IPS-20b (cell line): ENCODE measurements at regions not wholly inside any gene's neighbourhood (a gene's known extent, or its start where the extent isn't known, plus 50 kb on each side); places are given as distances from the start of the nearest gene placed in this dataset.

ENCODE experiments used
- H3K27ac ChIP-seq: one replicate; pipeline ENCODE4 v1.5.1; 2013; ENCODE audit warnings: low read length
- H3K27me3 ChIP-seq: 2 replicates; pipeline ENCODE4 v1.6.1; 2013; ENCODE audit warnings: mild to moderate bottlenecking, low read length, inconsistent platforms; ENCODE audit not compliant: insufficient read depth
- H3K36me3 ChIP-seq: 2 replicates; pipeline ENCODE4 v1.6.1; 2013; ENCODE audit warnings: low read depth, mild to moderate bottlenecking, inconsistent platforms, low read length, moderate library complexity; ENCODE audit not compliant: insufficient read depth
- H3K4me1 ChIP-seq: 2 replicates; pipeline ENCODE4 v1.6.1; 2013; ENCODE audit warnings: mild to moderate bottlenecking, control low read depth, inconsistent platforms, low read length, moderate library complexity; ENCODE audit not compliant: insufficient read depth
- H3K4me3 ChIP-seq: 2 replicates; pipeline ENCODE4 v1.5.1; 2013; ENCODE audit warnings: mild to moderate bottlenecking, low read length, inconsistent platforms
- H3K9ac ChIP-seq: 2 replicates; pipeline ENCODE4 v1.6.1; 2013; ENCODE audit warnings: low read depth, mild to moderate bottlenecking, inconsistent platforms, low read length, moderate library complexity
- H3K9me3 ChIP-seq: 2 replicates; pipeline ENCODE4 v1.6.1; 2013; ENCODE audit warnings: mild to moderate bottlenecking, low read depth, low read length, inconsistent platforms; ENCODE audit not compliant: insufficient read depth

DNA sequence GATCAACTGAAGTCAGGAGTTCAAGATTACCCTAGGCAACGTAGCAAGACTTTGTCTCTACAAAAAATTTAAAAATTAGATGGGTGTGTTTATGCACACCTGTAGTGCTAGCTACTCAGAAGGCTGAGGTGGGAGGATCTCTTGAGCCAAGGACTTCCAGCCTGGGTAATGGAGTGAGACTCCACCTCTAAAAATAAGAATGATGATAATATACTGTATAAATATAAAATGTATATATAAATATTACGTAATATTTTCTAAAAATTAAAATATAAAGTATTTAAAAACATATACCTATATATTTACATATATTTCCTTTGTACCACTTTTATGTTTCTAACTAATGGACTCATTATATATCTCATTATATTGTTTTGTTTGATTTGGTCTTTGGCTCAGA is 409.5 kb upstream of the REG3G start:
- no peaks in the 10 kb centered on the region for H3K27me3 ChIP-seq
- no peak overlapping the region for H3K4me3 ChIP-seq
- H3K9ac ChIP-seq: no peak overlapping the region
- H3K27ac ChIP-seq: no peak overlapping the region
- no peaks in the 10 kb centered on the region for H3K36me3 ChIP-seq
- no peaks in the 10 kb centered on the region for H3K4me1 ChIP-seq
- no peaks in the 10 kb centered on the region for H3K9me3 ChIP-seq

DNA sequence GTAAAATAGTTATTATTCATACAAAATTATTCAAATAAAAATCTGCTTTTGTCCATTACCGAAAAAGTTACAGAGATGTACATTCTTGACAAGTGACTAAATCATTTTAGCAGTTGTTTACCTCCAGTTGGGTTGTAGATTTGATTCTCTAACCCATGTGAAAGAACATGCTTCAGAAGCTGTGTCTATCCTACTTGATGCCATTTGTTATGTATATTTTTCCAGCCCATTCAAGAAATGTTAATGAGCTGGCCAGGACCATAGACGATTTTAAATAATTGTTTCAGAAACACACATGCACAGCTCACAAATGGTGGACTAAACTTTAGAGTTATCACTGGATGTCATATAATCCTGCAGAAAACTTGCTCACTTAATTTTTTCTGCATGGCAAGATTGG is 391.1 kb upstream of the REG3G start:
- Histone ChIP-seq H3K9me3 (no peaks in the 10 kb centered on the region), H3K27me3 (no peaks in the 10 kb centered on the region), H3K9ac (no peak overlapping the region), H3K4me1 (no peaks in the 10 kb centered on the region), H3K36me3 (no peaks in the 10 kb centered on the region), H3K27ac (no peak overlapping the region), H3K4me3 (no peak overlapping the region)

DNA sequence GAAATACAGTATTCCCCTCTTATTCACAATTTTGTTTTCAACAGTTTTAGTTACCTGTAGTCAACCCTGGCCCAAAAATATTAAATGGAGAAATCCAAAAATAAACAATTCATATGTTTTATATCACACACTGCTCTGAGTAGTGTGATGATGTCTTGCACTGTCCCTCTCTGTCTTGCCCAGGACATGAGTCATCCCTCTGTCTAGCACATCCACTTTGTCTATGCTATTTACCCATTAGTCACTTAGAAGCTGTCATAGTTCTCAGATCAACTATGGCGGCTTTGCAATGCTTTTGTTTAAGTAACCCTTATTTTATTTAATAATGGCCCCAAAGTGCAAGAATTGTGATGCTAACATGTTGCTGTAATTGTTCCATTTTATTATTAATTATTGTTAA is 380.6 kb upstream of the REG3G start:
- H3K4me3 ChIP-seq: no peak overlapping the region
- H3K4me1 ChIP-seq: no peaks in the 10 kb centered on the region
- no peak overlapping the region for H3K27ac ChIP-seq
- no peaks in the 10 kb centered on the region for H3K27me3 ChIP-seq
- H3K36me3 ChIP-seq: no peaks in the 10 kb centered on the region
- H3K9ac ChIP-seq: no peak overlapping the region
- no peaks in the 10 kb centered on the region for H3K9me3 ChIP-seq

DNA sequence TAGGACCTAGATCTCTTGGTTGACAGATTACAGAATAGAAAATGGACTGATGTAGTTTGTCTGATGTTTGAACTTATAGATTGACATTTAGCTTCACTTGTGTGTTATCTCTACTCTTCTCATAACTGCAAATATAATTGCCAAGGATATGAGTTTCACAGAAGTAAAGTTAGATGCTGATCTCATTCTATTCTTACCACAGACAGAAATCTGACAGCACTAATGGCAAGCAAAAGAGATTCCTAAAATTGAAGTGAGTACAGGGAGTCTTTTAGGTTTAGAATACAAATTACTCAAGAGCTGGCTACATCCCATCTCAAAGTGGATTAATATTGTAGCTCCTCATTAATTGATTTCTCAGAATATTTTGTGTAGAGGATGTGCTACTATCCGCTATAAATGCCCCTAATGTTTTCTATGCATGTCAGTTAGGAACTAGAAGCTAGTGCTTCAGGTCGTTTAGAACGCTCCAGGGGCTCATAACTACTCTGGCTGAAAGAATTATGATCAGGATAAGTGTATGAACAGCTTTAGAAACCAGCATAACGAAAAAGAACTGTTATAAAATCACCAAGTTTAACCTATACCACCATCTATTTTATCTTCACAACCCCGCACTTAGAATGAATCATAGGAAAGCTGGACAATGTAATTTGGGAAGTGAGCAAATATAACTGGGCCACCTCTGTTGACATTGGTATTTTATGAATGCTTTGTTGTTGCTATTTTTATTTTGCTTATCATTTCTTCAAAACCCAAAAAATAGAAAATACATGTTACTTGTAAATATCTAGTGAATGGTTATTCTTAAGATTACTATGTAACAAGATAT is 378.8 kb upstream of the REG3G start:
- Histone ChIP-seq H3K9me3 (no peaks in the 10 kb centered on the region), H3K9ac (no peak overlapping the region), H3K4me1 (no peaks in the 10 kb centered on the region), H3K36me3 (no peaks in the 10 kb centered on the region), H3K27me3 (no peaks in the 10 kb centered on the region), H3K27ac (no peak overlapping the region), H3K4me3 (no peak overlapping the region)

DNA sequence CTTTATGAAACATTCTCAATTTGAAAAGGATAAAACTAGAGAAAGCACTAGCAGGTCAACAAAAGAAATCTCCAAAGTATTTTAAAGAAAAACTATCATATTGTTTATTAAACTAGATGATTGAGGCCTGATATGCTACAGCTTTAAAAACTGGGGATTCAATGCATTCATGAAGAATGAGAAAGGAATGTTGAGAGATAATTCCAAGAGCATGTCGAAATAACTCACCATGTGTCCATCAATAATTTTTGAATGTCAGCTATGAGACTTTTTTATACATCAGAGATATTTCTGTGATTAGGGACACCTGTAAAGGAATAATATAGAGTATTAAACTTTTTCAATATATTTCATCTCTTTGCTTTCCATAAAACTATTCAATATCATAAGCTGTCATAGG is 376.9 kb upstream of the REG3G start:
- no peaks in the 10 kb centered on the region for H3K4me1 ChIP-seq
- no peak overlapping the region for H3K4me3 ChIP-seq
- H3K27ac ChIP-seq: no peak overlapping the region
- H3K9ac ChIP-seq: no peak overlapping the region
- no peaks in the 10 kb centered on the region for H3K27me3 ChIP-seq
- H3K9me3 ChIP-seq: no peaks in the 10 kb centered on the region
- H3K36me3 ChIP-seq: no peaks in the 10 kb centered on the region

DNA sequence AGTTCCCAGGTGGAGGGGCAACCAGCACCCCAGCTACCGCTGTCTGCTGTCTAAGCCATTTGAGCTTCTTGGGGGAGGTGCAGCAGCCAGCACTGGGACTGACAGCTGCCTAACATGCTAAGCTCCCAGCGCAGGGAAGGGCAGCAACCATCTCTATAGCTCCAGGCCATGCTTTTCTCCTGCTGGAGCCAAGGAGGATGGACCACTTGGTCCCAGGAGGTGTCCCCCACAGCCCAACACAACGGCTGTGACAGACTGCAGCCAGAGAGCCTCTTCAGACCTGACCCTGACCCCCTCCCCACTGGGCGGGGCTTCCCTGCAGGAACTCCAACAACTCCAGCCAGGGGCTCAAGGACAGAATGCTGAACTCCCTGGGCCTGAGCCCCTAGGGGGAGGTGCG is 370.6 kb upstream of the REG3G start:
- Histone ChIP-seq H3K4me3 (no peak overlapping the region), H3K27ac (no peak overlapping the region), H3K36me3 (no peaks in the 10 kb centered on the region), H3K9me3 (no peaks in the 10 kb centered on the region), H3K27me3 (no peaks in the 10 kb centered on the region), H3K9ac (no peak overlapping the region), H3K4me1 (no peaks in the 10 kb centered on the region)

DNA sequence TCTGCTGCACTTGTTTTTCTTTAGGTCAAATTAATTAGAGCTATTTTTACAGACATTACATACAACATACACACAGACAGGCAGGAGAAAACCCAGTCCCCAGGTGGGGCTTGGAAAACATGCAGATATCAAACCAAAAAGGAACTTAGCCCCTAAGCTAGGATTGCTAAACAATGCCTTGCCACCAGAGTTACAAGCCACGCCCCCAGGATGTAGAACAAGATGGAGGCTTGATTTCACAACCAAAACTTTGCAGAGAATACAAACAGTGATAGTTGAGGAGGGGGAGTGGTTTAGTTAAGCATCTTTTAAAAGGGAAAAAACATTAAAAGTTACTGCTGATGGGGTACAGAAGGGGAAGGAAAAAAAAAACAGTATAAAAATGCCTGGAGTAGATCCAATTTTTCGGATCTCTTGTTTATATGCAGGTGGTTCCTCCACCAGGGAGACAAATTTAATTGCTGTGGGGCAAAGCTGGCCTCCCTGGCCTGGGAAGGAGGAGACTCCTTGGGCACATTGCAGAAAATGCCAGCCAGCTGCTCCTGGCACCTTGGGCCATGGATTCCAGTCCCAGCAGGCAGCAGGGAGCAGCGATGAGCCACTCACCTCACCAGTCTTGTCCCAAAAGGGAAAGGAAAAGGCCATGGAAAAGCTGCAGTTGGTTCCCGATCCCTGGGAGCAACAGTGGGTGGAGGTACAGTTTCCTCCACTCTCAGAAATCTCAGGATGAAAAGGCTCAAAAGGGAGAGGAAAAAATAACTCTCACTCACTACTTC is 348.4 kb upstream of the REG3G start:
- H3K9me3 ChIP-seq: no peaks in the 10 kb centered on the region
- H3K4me1 ChIP-seq: no peaks in the 10 kb centered on the region
- H3K4me3 ChIP-seq: no peak overlapping the region
- no peaks in the 10 kb centered on the region for H3K27me3 ChIP-seq
- no peak overlapping the region for H3K27ac ChIP-seq
- H3K9ac ChIP-seq: no peak overlapping the region
- no peaks in the 10 kb centered on the region for H3K36me3 ChIP-seq

DNA sequence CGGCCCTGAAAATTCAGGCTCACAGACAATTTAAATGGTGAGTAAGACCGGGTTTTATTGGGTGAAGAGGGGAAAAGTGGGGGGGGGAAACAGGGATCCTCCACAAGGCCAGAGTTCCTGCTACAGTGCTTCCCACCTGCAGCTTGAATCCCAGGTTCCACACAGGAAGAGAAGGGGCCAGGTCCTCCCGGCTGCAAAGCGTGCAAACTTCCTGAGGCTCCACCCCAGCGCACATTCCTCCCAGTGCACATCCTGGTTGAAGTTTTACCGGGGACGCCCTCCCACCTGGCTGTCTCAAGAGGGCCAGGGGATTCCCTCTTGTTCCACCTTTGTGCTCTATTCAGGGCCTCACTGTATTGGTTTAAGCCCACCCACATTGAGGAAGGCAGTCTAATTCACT is 347.7 kb upstream of the REG3G start:
- H3K9ac ChIP-seq: no peak overlapping the region
- H3K27me3 ChIP-seq: no peaks in the 10 kb centered on the region
- no peak overlapping the region for H3K4me3 ChIP-seq
- no peaks in the 10 kb centered on the region for H3K36me3 ChIP-seq
- H3K9me3 ChIP-seq: no peaks in the 10 kb centered on the region
- no peaks in the 10 kb centered on the region for H3K4me1 ChIP-seq
- H3K27ac ChIP-seq: no peak overlapping the region

DNA sequence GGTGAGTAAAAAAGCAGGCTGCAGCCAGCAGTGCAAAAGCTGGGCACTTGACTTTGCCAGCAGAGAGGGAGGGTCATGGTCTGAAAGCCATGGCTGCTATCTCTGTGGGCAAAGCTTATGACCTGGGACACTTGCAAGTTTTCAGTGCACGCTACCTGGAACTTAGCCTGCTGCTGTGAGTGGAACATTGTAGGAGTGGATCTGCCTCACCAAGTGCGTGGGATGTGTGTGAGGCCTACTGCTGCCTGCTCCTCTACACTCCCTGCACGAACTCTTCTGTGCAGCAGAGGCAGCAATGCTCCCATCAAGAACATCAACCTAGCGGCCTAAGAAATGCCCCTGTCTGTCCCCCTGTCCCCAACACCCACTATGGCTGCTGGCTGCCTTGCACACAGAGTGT is 344.1 kb upstream of the REG3G start:
- no peaks in the 10 kb centered on the region for H3K36me3 ChIP-seq

DNA sequence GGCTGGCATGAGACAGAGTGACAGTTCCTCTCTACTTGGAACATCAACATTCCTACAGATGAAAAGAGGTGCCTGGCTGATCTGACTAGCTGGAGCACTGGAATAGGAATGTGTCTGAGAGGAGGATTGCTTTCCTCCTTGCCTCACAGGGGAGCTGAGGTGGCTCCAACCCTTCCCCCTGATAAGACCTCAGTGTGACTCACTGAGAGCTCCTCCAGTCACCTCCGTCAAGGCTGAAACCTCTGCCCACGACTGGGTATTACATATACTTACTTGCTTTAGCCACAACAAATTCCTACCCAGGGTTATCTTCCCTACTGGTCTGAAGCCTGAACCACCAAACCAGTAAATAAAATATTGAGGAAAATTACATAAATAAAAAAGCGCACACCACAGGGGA is 342.7 kb upstream of the REG3G start:
- H3K9ac ChIP-seq: no peak overlapping the region
- no peaks in the 10 kb centered on the region for H3K27me3 ChIP-seq
- no peaks in the 10 kb centered on the region for H3K36me3 ChIP-seq
- H3K4me1 ChIP-seq: no peaks in the 10 kb centered on the region
- H3K27ac ChIP-seq: no peak overlapping the region
- H3K9me3 ChIP-seq: no peaks in the 10 kb centered on the region
- H3K4me3 ChIP-seq: no peak overlapping the region

More for the DNA sequence above, 344.1 kb upstream of the REG3G start:
- no peak overlapping the region for H3K9ac ChIP-seq
- no peaks in the 10 kb centered on the region for H3K9me3 ChIP-seq
- no peaks in the 10 kb centered on the region for H3K27me3 ChIP-seq
- no peak overlapping the region for H3K4me3 ChIP-seq
- no peaks in the 10 kb centered on the region for H3K4me1 ChIP-seq
- no peak overlapping the region for H3K27ac ChIP-seq

DNA sequence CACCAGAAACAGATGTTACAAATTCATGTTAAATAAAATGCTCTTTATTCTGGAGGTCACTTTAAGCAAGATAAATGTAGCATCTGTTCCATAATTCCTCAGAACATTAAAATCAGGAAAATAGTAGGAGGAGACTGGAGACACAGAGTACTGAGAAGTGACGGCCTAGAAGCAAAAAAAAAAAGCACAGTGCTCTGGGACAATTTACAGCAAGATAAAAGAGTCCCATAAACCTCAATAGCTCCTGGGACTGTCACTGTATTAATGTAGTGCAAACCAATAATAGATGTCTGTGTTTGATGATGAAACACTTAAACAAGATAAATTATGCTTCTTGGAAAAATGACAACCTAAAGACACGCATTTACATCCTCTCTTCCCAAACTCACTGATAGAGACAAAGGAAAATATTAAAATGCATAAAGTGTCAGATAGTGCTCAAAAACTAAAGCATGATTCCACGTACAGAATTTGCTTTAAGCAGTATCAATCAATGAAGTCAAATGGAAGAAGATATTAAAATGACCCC is 338.8 kb upstream of the REG3G start:
- Histone ChIP-seq H3K4me1 (no peaks in the 10 kb centered on the region), H3K27ac (no peak overlapping the region), H3K36me3 (no peaks in the 10 kb centered on the region), H3K9me3 (no peaks in the 10 kb centered on the region), H3K4me3 (no peak overlapping the region), H3K9ac (no peak overlapping the region), H3K27me3 (no peaks in the 10 kb centered on the region)

DNA sequence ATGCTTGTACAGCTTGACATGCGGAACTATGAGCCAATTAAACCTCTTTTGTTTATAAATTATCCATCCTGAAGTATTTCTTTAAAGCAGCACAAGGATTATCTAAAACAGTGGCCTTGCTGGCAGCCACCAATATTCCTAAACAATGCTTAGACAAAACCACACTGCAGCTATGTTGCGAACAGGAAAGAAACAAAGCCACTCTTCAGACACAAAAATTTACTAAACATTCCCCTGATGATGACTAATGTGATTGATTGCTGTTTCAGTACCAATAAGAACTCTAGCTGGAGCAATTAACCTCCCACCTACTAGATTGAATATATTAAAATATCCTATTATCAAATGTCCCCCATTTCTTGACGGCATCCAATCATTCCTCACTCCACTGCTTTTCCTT is 325.8 kb upstream of the REG3G start:
- Histone ChIP-seq H3K27me3 (no peaks in the 10 kb centered on the region), H3K27ac (no peak overlapping the region), H3K9ac (no peak overlapping the region), H3K9me3 (no peaks in the 10 kb centered on the region), H3K36me3 (no peaks in the 10 kb centered on the region), H3K4me3 (no peak overlapping the region), H3K4me1 (no peaks in the 10 kb centered on the region)
